Testis (tissue), 2 donors: ENCODE measurements at regions not wholly inside any gene's neighbourhood (a gene's known extent, or its start where the extent isn't known, plus 50 kb on each side); places are given as distances from the start of the nearest gene placed in this dataset.

Experiments
- DNase-seq: peaks from one replicate; pipeline ENCODE4 v3.0.0-alpha.2; 2019
- H3K27ac ChIP-seq, 2 donors: fragments of 200-600 bp; sonication (generic); one replicate each; pipeline ENCODE4 v1.5.1; 2019
- H3K27me3 ChIP-seq: fragments of 200-600 bp; sonication (generic); one replicate; pipeline ENCODE4 v1.5.1; 2019
- H3K36me3 ChIP-seq: fragments of 200-600 bp; sonication (generic); one replicate; pipeline ENCODE4 v1.5.1; 2017; ENCODE audit warnings: low read depth; ENCODE audit errors: missing control alignments
- H3K4me1 ChIP-seq: fragments of 200-600 bp; sonication (generic); one replicate; pipeline ENCODE4 v1.5.1; 2019
- H3K4me3 ChIP-seq, 2 donors: fragments of 200-600 bp; sonication (generic); one replicate each; pipeline ENCODE4 v1.5.1; 2017 to 2019
- H3K9me3 ChIP-seq: fragments of 200-600 bp; sonication (generic); one replicate; pipeline ENCODE4 v1.5.1; 2017
- CTCF ChIP-seq, 3 experiments: fragments of 450-650 bp in 2 of 3; fragments of 200-600 bp in 1 of 3; sonication (generic) in 1 of 3; IDR thresholded peaks; one replicate each; pipeline ENCODE4 v1.5.1; 2016 to 2019; ENCODE audit warnings: antibody characterized with exemption in 3 of 3, mild to moderate bottlenecking in 2 of 3, moderate library complexity in 1 of 3
- POLR2A ChIP-seq: fragments of 450-650 bp; IDR thresholded peaks from one replicate; pipeline ENCODE4 v1.6.1; 2017; ENCODE audit warnings: antibody characterized with exemption, mild to moderate bottlenecking, moderate library complexity
- WGBS, 2 donors: methylation state at CpG; one replicate each; pipeline ENCODE4 v1.1.5; 2018; 5-methylcytosine and 5-hydroxymethylcytosine counted together
- intact Hi-C: fragments of 100-400 bp; cut with DNase I; formaldehyde crosslinking; loops from one replicate; pipeline ENCODE4 v1.15.1; 2023; ENCODE audit warnings: low total_unique reads

- Histone ChIP-seq H3K27ac (no peak overlapping the region), H3K4me3 (no peak overlapping the region), H3K36me3 (no peaks in the 10 kb centered on the region), H3K4me1 (no peaks in the 10 kb centered on the region), H3K9me3 (no peaks in the 10 kb centered on the region), H3K27me3 (no peaks in the 10 kb centered on the region)
- WGBS, 2 donors, result 69 to 86% methylated on average over 6 of the region's 6 CpGs
- intact Hi-C loops, result no loop called here
- no peak for TF ChIP-seq POLR2A
- TF ChIP-seq CTCF (IDR thresholded peaks at IDR 0.05), result no peak
- no peak for DNase-seq
These were observed 463.8 kb upstream of the KIRREL3 start for GRCh38 chr11:127464325-127464724.

GRCh38 chr11:127462065-127462344, 461.4 kb upstream of the KIRREL3 start:
- intact Hi-C loops, result no loop called here
- WGBS, 2 donors, result 90 to 92% methylated on average over 3 of the region's 3 CpGs
- no peaks in the 10 kb centered on the region for H3K27me3 ChIP-seq
- DNase-seq, result no peak
- no peaks in the 10 kb centered on the region for H3K4me1 ChIP-seq
- H3K36me3 ChIP-seq, result no peaks in the 10 kb centered on the region
- no peaks in the 10 kb centered on the region for H3K9me3 ChIP-seq
- no peak overlapping the region for H3K4me3 ChIP-seq
- TF ChIP-seq POLR2A (no peak), CTCF (IDR thresholded peaks at IDR 0.05) (no peak)
- H3K27ac ChIP-seq, result no peak overlapping the region

GRCh38 chr11:127461241-127462064, 460.9 kb upstream of the KIRREL3 start:
- DNase-seq, result no peak
- H3K9me3 ChIP-seq, result no peaks in the 10 kb centered on the region
- H3K4me1 ChIP-seq, result no peaks in the 10 kb centered on the region
- H3K36me3 ChIP-seq, result no peaks in the 10 kb centered on the region
- H3K27ac ChIP-seq, result no peak overlapping the region
- WGBS, 2 donors, result 69 to 80% methylated on average over 6 of the region's 6 CpGs
- intact Hi-C loops, result no loop called here
- TF ChIP-seq CTCF (IDR thresholded peaks at IDR 0.05), result no peak
- no peak for TF ChIP-seq POLR2A
- no peak overlapping the region for H3K4me3 ChIP-seq
- no peaks in the 10 kb centered on the region for H3K27me3 ChIP-seq

- Histone ChIP-seq H3K9me3 (no peaks in the 10 kb centered on the region), H3K4me1 (no peaks in the 10 kb centered on the region), H3K36me3 (no peaks in the 10 kb centered on the region), H3K4me3 (no peak overlapping the region), H3K27me3 (no peaks in the 10 kb centered on the region), H3K27ac (no peak overlapping the region)
- DNase-seq, result no peak
- WGBS, 2 donors, result 74 to 81% methylated on average over 2 of the region's 2 CpGs
- no peak for TF ChIP-seq POLR2A
- TF ChIP-seq CTCF (IDR thresholded peaks at IDR 0.05), result no peak
- intact Hi-C loops, result no loop called here
These were observed 458.0 kb upstream of the KIRREL3 start for GRCh38 chr11:127458561-127458960.

GRCh38 chr11:127454856-127455255, 454.3 kb upstream of the KIRREL3 start:
- WGBS, 2 donors, result 72 to 85% methylated on average over 4 of the region's 4 CpGs
- Histone ChIP-seq H3K27ac (no peak overlapping the region), H3K27me3 (no peaks in the 10 kb centered on the region), H3K36me3 (no peaks in the 10 kb centered on the region), H3K9me3 (no peaks in the 10 kb centered on the region), H3K4me3 (no peak overlapping the region), H3K4me1 (no peaks in the 10 kb centered on the region)
- TF ChIP-seq POLR2A (no peak), CTCF (IDR thresholded peaks at IDR 0.05) (no peak)
- DNase-seq, result no peak
- intact Hi-C loops, result no loop called here
